H1 (cell line): ENCODE measurements at regions not wholly inside any gene's neighbourhood (a gene's known extent, or its start where the extent isn't known, plus 50 kb on each side); places are given as distances from the start of the nearest gene placed in this dataset.

Source experiments
- CTCF ChIA-PET: fragments of 300-600 bp; sonication (Branson Sonifier 250); formaldehyde crosslinking; loops from one replicate; lab custom pipeline; 2021; ENCODE audit not compliant: partially characterized antibody; lab: Charles Lee
- POLR2A ChIA-PET: fragments of 300-600 bp; sonication (Branson Sonifier 250); formaldehyde crosslinking; loops from one replicate; lab custom pipeline; 2021; ENCODE audit warnings: inconsistent platforms; ENCODE audit not compliant: partially characterized antibody; lab: Charles Lee
- DNase-seq, 2 experiments: peaks; one replicate each; pipeline versions ENCODE4 v3.0.0 to v3.0.0-alpha.2; 2010 to 2022; ENCODE audit warnings: low spot score in 2 of 2, low read depth in 1 of 2, mixed read lengths in 1 of 2
- FAIRE-seq: peaks from 2 replicates; lab custom pipeline; 2011; peaks lifted over from hg19 to GRCh38; lab: Jason Lieb, UNC
- H2AFZ ChIP-seq: 2 replicates; pipeline ENCODE4 v1.8.1; 2012; ENCODE audit warnings: low read length, inconsistent platforms
- H2AK5ac ChIP-seq: 2 replicates; pipeline ENCODE4 v1.6.1; 2013; ENCODE audit warnings: low read depth, low read length
- H2BK120ac ChIP-seq: replicated peaks from 2 replicates; pipeline ENCODE3; 2013; ENCODE audit warnings: low read depth, low read length, inconsistent platforms
- H2BK12ac ChIP-seq: 2 replicates; pipeline ENCODE4 v1.6.1; 2013; ENCODE audit warnings: low read depth, low read length
- H2BK15ac ChIP-seq: 2 replicates; pipeline ENCODE4 v1.6.1; 2013; ENCODE audit warnings: low read length
- H2BK20ac ChIP-seq: 2 replicates; pipeline ENCODE4 v1.6.1; 2013; ENCODE audit warnings: low read length
- H2BK5ac ChIP-seq: 2 replicates; pipeline ENCODE4 v1.6.1; 2013; ENCODE audit warnings: low read depth, low read length
- H3K14ac ChIP-seq: 2 replicates; pipeline ENCODE4 v1.6.1; 2013; ENCODE audit warnings: inconsistent platforms; ENCODE audit not compliant: insufficient read length
- H3K18ac ChIP-seq: 2 replicates; pipeline ENCODE4 v1.6.1; 2013; ENCODE audit warnings: low read length; ENCODE audit errors: extremely low read depth
- H3K23ac ChIP-seq: 2 replicates; pipeline ENCODE4 v1.6.1; 2013; ENCODE audit warnings: inconsistent platforms; ENCODE audit not compliant: insufficient read length
- H3K23me2 ChIP-seq: 2 replicates; pipeline ENCODE4 v1.6.1; 2013; ENCODE audit warnings: low read depth, low read length
- H3K27ac ChIP-seq: 2 replicates; pipeline ENCODE4 v1.6.1; 2011; ENCODE audit warnings: low read depth, low read length, inconsistent platforms
- H3K27me3 ChIP-seq, 4 experiments: replicated peaks in 1 of 4; 1 replicate in 1 of 4; 2 replicates in 3 of 4; pipeline versions ENCODE4 v1.6.1 to v1.8.1; 2011 to 2013; ENCODE audit warnings: low read length in 3 of 4, mild to moderate bottlenecking in 3 of 4, inconsistent platforms in 2 of 4, mixed read lengths in 2 of 4, moderate library complexity in 1 of 4; ENCODE audit not compliant: control insufficient read depth in 3 of 4, insufficient read depth in 3 of 4; ENCODE audit errors: extremely low read depth in 1 of 4
- H3K36me3 ChIP-seq, 4 experiments: 2 replicates each; pipeline versions ENCODE4 v1.6.1 to v1.8.1; 2011 to 2013; ENCODE audit warnings: mild to moderate bottlenecking in 4 of 4, low read length in 3 of 4, moderate library complexity in 2 of 4, control low read depth in 1 of 4, inconsistent platforms in 1 of 4; ENCODE audit not compliant: insufficient read depth in 4 of 4, control insufficient read depth in 2 of 4
- H3K4ac ChIP-seq: replicated peaks from 2 replicates; pipeline ENCODE3; 2013; ENCODE audit warnings: low read length, low read depth, mixed read lengths, inconsistent platforms; ENCODE audit not compliant: insufficient read length
- H3K4me1 ChIP-seq, 4 experiments: replicated peaks in 1 of 4; 1 replicate in 1 of 4; 2 replicates in 3 of 4; pipeline versions ENCODE4 v1.6.1 to v1.8.1; 2011 to 2013; ENCODE audit warnings: low read length in 3 of 4, inconsistent platforms in 2 of 4, mixed read lengths in 1 of 4; ENCODE audit not compliant: insufficient read depth in 4 of 4, control insufficient read depth in 3 of 4
- H3K4me2 ChIP-seq, 2 experiments: 2 replicates each; pipeline versions ENCODE4 v1.6.1 to v1.8.1; 2011 to 2013; ENCODE audit warnings: low read depth in 2 of 2, low read length in 2 of 2, control low read depth in 1 of 2, inconsistent platforms in 1 of 2, mild to moderate bottlenecking in 1 of 2; ENCODE audit not compliant: insufficient read depth in 1 of 2
- H3K4me3 ChIP-seq, 4 experiments: fragments of 200-600, 300-600 bp in 1 of 4; sonication (generic), shearing (Covaris generic), sonication (Bioruptor Twin) in 1 of 4; 2 replicates each; pipeline versions ENCODE4 v1.5.1 to v1.8.1; 2011 to 2016; ENCODE audit warnings: low read length in 4 of 4, low read depth in 3 of 4, control low read depth in 2 of 4, inconsistent platforms in 2 of 4, mild to moderate bottlenecking in 2 of 4, mixed read lengths in 1 of 4, moderate library complexity in 1 of 4; ENCODE audit not compliant: insufficient read depth in 2 of 4; ENCODE audit errors: extremely low read depth in 1 of 4
- H3K56ac ChIP-seq: replicated peaks from 2 replicates; pipeline ENCODE3; 2013; ENCODE audit warnings: low read depth, mild to moderate bottlenecking, mixed read lengths, low read length, inconsistent platforms; ENCODE audit not compliant: insufficient read length
- H3K79me1 ChIP-seq: 2 replicates; pipeline ENCODE4 v1.6.1; 2013; ENCODE audit warnings: low read depth, low read length, control low read depth
- H3K79me2 ChIP-seq, 2 experiments: 2 replicates each; pipeline versions ENCODE4 v1.6.1 to v1.8.1; 2012 to 2013; ENCODE audit warnings: low read length in 2 of 2, mild to moderate bottlenecking in 2 of 2, inconsistent platforms in 1 of 2; ENCODE audit not compliant: insufficient read depth in 2 of 2, control insufficient read depth in 1 of 2
- H3K9ac ChIP-seq, 4 experiments: replicated peaks in 1 of 4; 1 replicate in 1 of 4; 2 replicates in 3 of 4; pipeline versions ENCODE4 v1.6.1 to v1.8.1; 2011 to 2013; ENCODE audit warnings: low read depth in 3 of 4, low read length in 3 of 4, control low read depth in 2 of 4, mild to moderate bottlenecking in 2 of 4, moderate library complexity in 2 of 4, inconsistent platforms in 1 of 4; ENCODE audit errors: extremely low read depth in 1 of 4
- H3K9me3 ChIP-seq, 2 experiments: 2 replicates each; pipeline versions ENCODE4 v1.6.1 to v1.8.1; 2012 to 2013; ENCODE audit warnings: mild to moderate bottlenecking in 2 of 2, moderate library complexity in 2 of 2, control low read depth in 1 of 2, inconsistent platforms in 1 of 2, low read depth in 1 of 2, low read length in 1 of 2, mixed read lengths in 1 of 2; ENCODE audit not compliant: insufficient read depth in 2 of 2
- H4K20me1 ChIP-seq, 2 experiments: replicated peaks in 1 of 2; 2 replicates each; pipeline versions ENCODE3 to v1.8.1; 2011 to 2013; ENCODE audit warnings: inconsistent platforms in 2 of 2, low read length in 2 of 2, mild to moderate bottlenecking in 1 of 2; ENCODE audit not compliant: insufficient read depth in 2 of 2, control insufficient read depth in 1 of 2
- H4K5ac ChIP-seq: 2 replicates; pipeline ENCODE4 v1.6.1; 2013; ENCODE audit warnings: low read length, low read depth, mixed read lengths, inconsistent platforms; ENCODE audit not compliant: insufficient read length
- H4K8ac ChIP-seq: 2 replicates; pipeline ENCODE4 v1.8.0; 2013; ENCODE audit warnings: mild to moderate bottlenecking, moderate library complexity, low read length, inconsistent platforms; ENCODE audit not compliant: insufficient read depth; ENCODE audit errors: extremely low read depth
- H4K91ac ChIP-seq: replicated peaks from 2 replicates; pipeline ENCODE3; 2013; ENCODE audit warnings: low read length, mixed read lengths, inconsistent platforms; ENCODE audit not compliant: insufficient read length
- ATF2 ChIP-seq: IDR thresholded peaks from 2 replicates; pipeline ENCODE4 v1.6.1; 2012; ENCODE audit warnings: low read length, inconsistent platforms
- BCL11A ChIP-seq, 2 experiments: IDR thresholded peaks; one replicate each; pipeline ENCODE4 v1.6.1; 2011; ENCODE audit warnings: low read depth in 2 of 2, low read length in 2 of 2, mild to moderate bottlenecking in 2 of 2
- CBX5 ChIP-seq: fragments of 300-800, 300-1000 bp; sonication (generic); IDR thresholded peaks from 2 replicates; pipeline ENCODE4 v1.7.1; 2016; ENCODE audit warnings: antibody characterized with exemption, low read length, low read depth
- E2F6 ChIP-seq: IDR thresholded peaks from 2 replicates; pipeline ENCODE4 v1.6.1; 2012; ENCODE audit warnings: inconsistent platforms
- EGR1 ChIP-seq: IDR thresholded peaks from 2 replicates; pipeline ENCODE4 v1.6.1; 2011; ENCODE audit warnings: low read depth, low read length, borderline replicate concordance
- EZH2 ChIP-seq: fragments of 200-600 bp; sonication (generic); IDR thresholded peaks from 2 replicates; pipeline ENCODE4 v1.7.1; 2012; ENCODE audit warnings: low read depth, mild to moderate bottlenecking, moderate library complexity, low read length, inconsistent platforms; ENCODE audit not compliant: severe bottlenecking
- KDM5A ChIP-seq: fragments of 200-600 bp; IDR thresholded peaks from 2 replicates; pipeline ENCODE4 v1.7.1; 2012; ENCODE audit warnings: mild to moderate bottlenecking, low read length, inconsistent platforms, mixed read lengths
- SP1 ChIP-seq: IDR thresholded peaks from 2 replicates; pipeline ENCODE4 v1.6.1; 2011; ENCODE audit warnings: low read depth, low read length
- SP2 ChIP-seq: IDR thresholded peaks from 2 replicates; pipeline ENCODE4 v1.6.1; 2012; ENCODE audit warnings: mild to moderate bottlenecking, low read length, inconsistent platforms
- SUZ12 ChIP-seq: fragments of 200-600 bp; sonication (generic); IDR thresholded peaks from 2 replicates; pipeline ENCODE4 v1.6.1; 2012; ENCODE audit warnings: mild to moderate bottlenecking, inconsistent platforms, low read length, moderate library complexity, mixed read lengths
- TAF1 ChIP-seq: IDR thresholded peaks from 2 replicates; pipeline ENCODE4 v1.6.1; 2011; ENCODE audit warnings: mild to moderate bottlenecking, low read depth, low read length
- WGBS, 2 experiments: shearing (Covaris generic) in 1 of 2; methylation state at CpG; one replicate each; pipeline versions ENCODE4 v1.1.6 to v1.1.7; 2013 to 2015; ENCODE audit warnings: low lambda C conversion rate in 2 of 2, mixed read lengths in 2 of 2, inconsistent platforms in 1 of 2, low coverage in 1 of 2, missing lambda C conversion rate in 1 of 2; ENCODE audit not compliant: insufficient replicate concordance in 2 of 2, insufficient coverage in 1 of 2, insufficient read length in 1 of 2; ENCODE audit errors: extremely low coverage in 1 of 2, missing lambda C conversion rate in 1 of 2; 5-methylcytosine and 5-hydroxymethylcytosine counted together

GRCh38 chr11:70501933-70502540 lies 103.7 kb downstream of the CTTN start:
- Histone ChIP-seq H3K27ac (no peak overlapping the region), H3K36me3 (no peaks in the 10 kb centered on the region; a peak in 2 of 8 replicates), H3K9ac (no peak overlapping the region), H3K23ac (no peak overlapping the region), H3K56ac (no peak overlapping the region), H3K14ac (no peak overlapping the region), H3K4ac (no peak overlapping the region), H3K9me3 (no peaks in the 10 kb centered on the region), H3K79me1 (peaks cover 4% of the 10 kb centered on the region; the same call in 1 of the 2 replicates), H2BK15ac (no peak overlapping the region), H3K27me3 (no peaks in the 10 kb centered on the region), H3K23me2 (no peaks in the 10 kb centered on the region), H3K4me1 (peaks cover 0 to 7% (median 5%) of the 10 kb centered on the region in 4 experiments; a peak in 4 of 7 replicates), H2BK120ac (no peak overlapping the region), H4K20me1 (peaks cover 1 to 10% of the 10 kb centered on the region in 2 experiments), H2AK5ac (no peak overlapping the region), H3K18ac (no peak overlapping the region), H3K79me2 (no peaks in the 10 kb centered on the region), H3K4me2 (no peak overlapping the region), H4K5ac (no peak overlapping the region), H2AFZ (no peak overlapping the region), H2BK5ac (peak overlapping the region; percentile 35; the same call in 1 of the 2 replicates), H2BK20ac (no peak overlapping the region), H4K91ac (peak overlapping the region; percentile 3), H4K8ac (no peak overlapping the region), H3K4me3 (no peak overlapping the region), H2BK12ac (no peak overlapping the region)
- no peak for DNase-seq
- CTCF ChIA-PET, result interaction anchor here (0.6 to 12.0 kb wide), 4 partner anchors 8 to 34 kb away, joined by 3 to 150 read pairs (median 18); no protein-coding TSS in a partner anchor
- FAIRE-seq, result no peak
- POLR2A ChIA-PET, result no interaction called here
- WGBS, 2 experiments, result 89% methylated on average over 13 of the region's 18 CpGs; no CpG with 5 or more reads in 1 of the 2 experiments
- TF ChIP-seq KDM5A (no peak), SUZ12 (no peak), TAF1 (no peak), SP2 (no peak), E2F6 (no peak), EZH2 (no peak), CBX5 (no peak), EGR1 (no peak), SP1 (no peak), ATF2 (no peak), BCL11A (IDR thresholded peaks at IDR 0.05; ENCODE audit: low read depth in 2 of 2, low read length in 2 of 2) (no peak)
